IPS DF 4.7 (cell line): ENCODE measurements at regions not wholly inside any gene's neighbourhood (a gene's known extent, or its start where the extent isn't known, plus 50 kb on each side); places are given as distances from the start of the nearest gene placed in this dataset.

ENCODE experiments used
- DNase-seq: peaks from one replicate; pipeline ENCODE4 v3.0.0-alpha.2; 2013; ENCODE audit warnings: low spot score; ENCODE audit errors: extremely low read depth

DNA sequence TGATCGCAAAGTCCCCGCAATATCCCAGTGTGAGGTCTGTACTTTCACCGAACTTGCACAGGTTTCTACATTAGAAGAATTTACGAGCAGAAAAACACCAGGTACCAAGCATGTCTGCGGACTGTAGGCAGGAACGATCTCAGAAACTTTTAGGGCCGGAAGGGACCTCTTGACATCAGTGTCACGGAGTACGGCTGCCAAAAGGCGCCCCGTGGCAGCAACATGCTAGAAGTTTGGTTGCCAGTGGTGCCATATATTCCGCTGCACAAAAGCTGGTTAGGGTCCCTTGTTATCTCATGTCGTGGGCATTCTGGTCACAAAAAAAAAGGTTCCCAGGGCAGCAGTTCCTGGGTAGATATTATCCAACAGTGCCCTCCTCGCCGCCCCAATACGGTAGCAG is 61.0 kb upstream of the DCAF8L1 start:
- no peak for DNase-seq

GRCh38 chrX:28039258-28039657 is 58.0 kb upstream of the DCAF8L1 start:
- no peak for DNase-seq
